ENCODE measurements at regions not wholly inside any gene's neighbourhood (a gene's known extent, or its start where the extent isn't known, plus 50 kb on each side); places are given as distances from the start of the nearest gene placed in this dataset.

- no peak for DNase-seq
- no peak for ATAC-seq
- Histone ChIP-seq H3K9me3 (no peaks in the 10 kb centered on the region), H3K36me3 (no peaks in the 10 kb centered on the region), H3K4me3 (no peak overlapping the region), H3K4me1 (no peaks in the 10 kb centered on the region), H3K27ac (no peak overlapping the region), H3K27me3 (ENCODE audit: low read depth) (no peaks in the 10 kb centered on the region)
- intact Hi-C loops (cut with DNase I): no loop called here
- TF ChIP-seq CTCF (IDR thresholded peaks at IDR 0.05): no peak
Measured at GRCh38 chr9:79369676-79370075, 202.1 kb upstream of the TLE4 start.

DNA sequence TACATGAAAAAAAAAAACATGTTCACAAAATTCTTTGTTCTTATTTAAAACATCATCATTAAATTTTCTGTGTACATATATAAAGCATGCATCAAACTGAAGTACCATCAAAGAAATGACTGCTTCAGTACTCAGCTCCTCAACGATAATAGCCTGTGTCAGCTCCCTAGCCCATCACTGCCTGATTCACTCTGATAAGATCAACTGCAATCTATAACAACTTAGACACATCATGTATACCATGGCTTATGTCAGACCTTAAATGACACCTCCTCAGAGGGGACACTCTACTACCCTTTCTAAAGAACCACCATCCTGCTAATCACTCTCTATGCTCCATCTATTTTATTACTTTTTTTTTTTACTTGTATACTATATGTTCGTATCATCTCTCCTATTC lies 200.5 kb upstream of the TLE4 start:
- H3K27me3 ChIP-seq (ENCODE audit: low read depth): no peaks in the 10 kb centered on the region
- no peak overlapping the region for H3K4me3 ChIP-seq
- no peaks in the 10 kb centered on the region for H3K9me3 ChIP-seq
- TF ChIP-seq CTCF (IDR thresholded peaks at IDR 0.05): no peak
- intact Hi-C loops (cut with DNase I): no loop called here
- no peak for DNase-seq
- no peak for ATAC-seq
- no peaks in the 10 kb centered on the region for H3K4me1 ChIP-seq
- no peak overlapping the region for H3K27ac ChIP-seq
- no peaks in the 10 kb centered on the region for H3K36me3 ChIP-seq

GRCh38 chr9:79371948-79372555 lies 199.7 kb upstream of the TLE4 start:
- no peak for TF ChIP-seq CTCF (IDR thresholded peaks at IDR 0.05)
- ATAC-seq: no peak

GRCh38 chr9:79377339-79377855 lies 194.4 kb upstream of the TLE4 start:
- no peaks in the 10 kb centered on the region for H3K27me3 ChIP-seq (ENCODE audit: low read depth)
- intact Hi-C loops (cut with DNase I): no loop called here
- DNase-seq (no peak), ATAC-seq (no peak)
- H3K9me3 ChIP-seq: peaks cover 7% of the 10 kb centered on the region
- TF ChIP-seq CTCF (IDR thresholded peaks at IDR 0.05): no peak
- no peaks in the 10 kb centered on the region for H3K4me1 ChIP-seq
- H3K36me3 ChIP-seq: no peaks in the 10 kb centered on the region
- no peak overlapping the region for H3K4me3 ChIP-seq
- H3K27ac ChIP-seq: no peak overlapping the region

More at GRCh38 chr9:79371948-79372555, 199.7 kb upstream of the TLE4 start:
- Histone ChIP-seq H3K36me3 (no peaks in the 10 kb centered on the region), H3K27ac (no peak overlapping the region), H3K4me1 (no peaks in the 10 kb centered on the region), H3K9me3 (no peaks in the 10 kb centered on the region), H3K27me3 (ENCODE audit: low read depth) (no peaks in the 10 kb centered on the region), H3K4me3 (no peak overlapping the region)
- DNase-seq: no peak
- intact Hi-C loops (cut with DNase I): no loop called here

DNA sequence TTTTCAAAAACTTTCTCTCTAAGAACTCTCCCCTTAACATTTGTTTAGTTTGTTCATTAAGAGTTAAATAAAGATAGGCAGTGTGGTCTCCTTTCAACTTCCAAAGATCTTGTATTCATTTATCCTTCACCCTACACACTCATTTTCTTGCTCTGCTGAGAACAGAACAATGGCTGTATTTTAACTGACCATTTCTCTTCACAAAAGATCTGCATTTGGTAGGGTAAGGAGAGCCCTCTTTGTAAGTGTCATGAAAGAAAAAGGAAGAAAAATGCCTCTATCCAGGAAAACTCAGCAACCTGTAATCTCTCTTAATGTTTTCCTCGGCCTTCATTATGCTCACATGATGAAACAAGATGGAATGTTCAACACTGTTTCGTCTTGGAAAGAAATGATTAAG lies 193.7 kb upstream of the TLE4 start:
- Histone ChIP-seq H3K9me3 (peaks cover 7% of the 10 kb centered on the region), H3K36me3 (no peaks in the 10 kb centered on the region), H3K4me1 (no peaks in the 10 kb centered on the region), H3K4me3 (no peak overlapping the region), H3K27me3 (ENCODE audit: low read depth) (no peaks in the 10 kb centered on the region), H3K27ac (no peak overlapping the region)
- no peak for TF ChIP-seq CTCF (IDR thresholded peaks at IDR 0.05)
- DNase-seq: no peak
- no peak for ATAC-seq
- intact Hi-C loops (cut with DNase I): no loop called here

Data from lower lobe of right lung (tissue), 2 donors.